Sigmoid colon (tissue), 4 donors: ENCODE measurements at regions not wholly inside any gene's neighbourhood (a gene's known extent, or its start where the extent isn't known, plus 50 kb on each side); places are given as distances from the start of the nearest gene placed in this dataset.

Experiments used
- CTCF ChIP-seq, 4 experiments: fragments of 450-650 bp in 3 of 4; fragments of 200-600 bp in 1 of 4; IDR thresholded peaks; one replicate each; pipeline ENCODE4 v1.5.1; 2016 to 2019; ENCODE audit warnings: antibody characterized with exemption in 4 of 4, mild to moderate bottlenecking in 3 of 4, moderate library complexity in 2 of 4
- POLR2AphosphoS5 ChIP-seq, 4 donors: sonication (generic); formaldehyde crosslinking; IDR thresholded peaks; one replicate each; pipeline ENCODE4 v1.6.1; 2017; ENCODE audit warnings: antibody characterized with exemption in 4 of 4

- TF ChIP-seq CTCF (IDR thresholded peaks at IDR 0.05) (peak in 1 of 4 experiments; percentile 12), POLR2AphosphoS5 (IDR thresholded peaks at IDR 0.05) (no peak)
Measured at GRCh38 chrX:140572724-140573123, 67.9 kb upstream of the SOX3 start.
